ENCODE measurements at regions not wholly inside any gene's neighbourhood (a gene's known extent, or its start where the extent isn't known, plus 50 kb on each side); places are given as distances from the start of the nearest gene placed in this dataset.
"Not testable (repeated sequence)": the region's sequence is repeated elsewhere in the genome, so short reads cannot be mapped to it uniquely, and the experiment has no call there.

- DNase-seq (ENCODE audit: low read depth in 4 of 4, low spot score in 3 of 4), result no peak
Observed at GRCh38 chr21:27535188-27535587, 568.3 kb upstream of the ADAMTS5 start.

- no peak for DNase-seq (ENCODE audit: low read depth in 4 of 4, low spot score in 3 of 4)
Observed at GRCh38 chr21:27534206-27534605, 567.3 kb upstream of the ADAMTS5 start.

GRCh38 chr21:27532076-27532475 lies 565.2 kb upstream of the ADAMTS5 start:
- peak; percentile 6 to 12 (median 10) for DNase-seq (ENCODE audit: low read depth in 4 of 4, low spot score in 3 of 4)

GRCh38 chr21:27528697-27529096 lies 561.8 kb upstream of the ADAMTS5 start:
- no peak for DNase-seq (ENCODE audit: low read depth in 4 of 4, low spot score in 3 of 4)

GRCh38 chr21:27526451-27526850 lies 559.6 kb upstream of the ADAMTS5 start:
- no peak for DNase-seq (ENCODE audit: low read depth in 4 of 4, low spot score in 3 of 4)

GRCh38 chr21:27525780-27526179 lies 558.9 kb upstream of the ADAMTS5 start:
- DNase-seq (ENCODE audit: low read depth in 4 of 4, low spot score in 3 of 4), result no peak

- DNase-seq (ENCODE audit: low read depth in 4 of 4, low spot score in 3 of 4), result no peak
Observed at GRCh38 chr21:27519361-27519760, 552.5 kb upstream of the ADAMTS5 start.

GRCh38 chr21:27517177-27517576 lies 550.3 kb upstream of the ADAMTS5 start:
- DNase-seq (ENCODE audit: low read depth in 4 of 4, low spot score in 3 of 4), result not testable (repeated sequence)

- DNase-seq (ENCODE audit: low read depth in 4 of 4, low spot score in 3 of 4), result no peak
Observed at GRCh38 chr21:27515676-27516075, 548.8 kb upstream of the ADAMTS5 start.

- DNase-seq (ENCODE audit: low read depth in 4 of 4, low spot score in 3 of 4), result no peak
Observed at GRCh38 chr21:27513825-27514224, 546.9 kb upstream of the ADAMTS5 start.

GRCh38 chr21:27513016-27513415 lies 546.1 kb upstream of the ADAMTS5 start:
- no peak for DNase-seq (ENCODE audit: low read depth in 4 of 4, low spot score in 3 of 4)

GRCh38 chr21:27511233-27511632 lies 544.3 kb upstream of the ADAMTS5 start:
- DNase-seq (ENCODE audit: low read depth in 4 of 4, low spot score in 3 of 4), result no peak

- no peak for DNase-seq (ENCODE audit: low read depth in 4 of 4, low spot score in 3 of 4)
Observed at GRCh38 chr21:27507695-27508094, 540.8 kb upstream of the ADAMTS5 start.

GRCh38 chr21:27505516-27505915 lies 538.6 kb upstream of the ADAMTS5 start:
- no peak for DNase-seq (ENCODE audit: low read depth in 4 of 4, low spot score in 3 of 4)

GRCh38 chr21:27502801-27503200 lies 535.9 kb upstream of the ADAMTS5 start:
- no peak for DNase-seq (ENCODE audit: low read depth in 4 of 4, low spot score in 3 of 4)

GRCh38 chr21:27498025-27498424 lies 531.1 kb upstream of the ADAMTS5 start:
- no peak for DNase-seq (ENCODE audit: low read depth in 4 of 4, low spot score in 3 of 4)

GRCh38 chr21:27495836-27496235 lies 528.9 kb upstream of the ADAMTS5 start:
- DNase-seq (ENCODE audit: low read depth in 4 of 4, low spot score in 3 of 4), result no peak

- no peak for DNase-seq (ENCODE audit: low read depth in 4 of 4, low spot score in 3 of 4)
Observed at GRCh38 chr21:27493542-27493941, 526.7 kb upstream of the ADAMTS5 start.

GRCh38 chr21:27487676-27488075 lies 520.8 kb upstream of the ADAMTS5 start:
- DNase-seq (ENCODE audit: low read depth in 4 of 4, low spot score in 3 of 4), result no peak

GRCh38 chr21:27480841-27481261 lies 514.0 kb upstream of the ADAMTS5 start:
- no peak for DNase-seq (ENCODE audit: low read depth in 4 of 4, low spot score in 3 of 4)

- no peak for DNase-seq (ENCODE audit: low read depth in 4 of 4, low spot score in 3 of 4)
Observed at GRCh38 chr21:27477296-27477695, 510.4 kb upstream of the ADAMTS5 start.

GRCh38 chr21:27476696-27477095 lies 509.8 kb upstream of the ADAMTS5 start:
- no peak for DNase-seq (ENCODE audit: low read depth in 4 of 4, low spot score in 3 of 4)

- DNase-seq (ENCODE audit: low read depth in 4 of 4, low spot score in 3 of 4), result no peak
Observed at GRCh38 chr21:27475363-27475955, 508.6 kb upstream of the ADAMTS5 start.
